SU-DHL-6 (cell line): ENCODE measurements at regions not wholly inside any gene's neighbourhood (a gene's known extent, or its start where the extent isn't known, plus 50 kb on each side); places are given as distances from the start of the nearest gene placed in this dataset.

Experiments
- EZH2phosphoT487 ChIP-seq: fragments of 200-600 bp; sonication (generic), shearing (Covaris generic); conservative IDR thresholded peaks from 2 replicates; pipeline ENCODE4 v1.6.1; 2018; ENCODE audit warnings: mild to moderate bottlenecking, antibody characterized with exemption, low read length, moderate library complexity, mixed read lengths
- TF ChIP-seq, protein P1 (sequence below): fragments of 200-600 bp; sonication (generic); IDR thresholded peaks from one replicate; pipeline ENCODE4 v1.5.1; 2017; ENCODE audit warnings: antibody characterized with exemption, mild to moderate bottlenecking, low read length, moderate library complexity; ENCODE audit not compliant: insufficient read depth, poor library complexity, severe bottlenecking

DNA sequence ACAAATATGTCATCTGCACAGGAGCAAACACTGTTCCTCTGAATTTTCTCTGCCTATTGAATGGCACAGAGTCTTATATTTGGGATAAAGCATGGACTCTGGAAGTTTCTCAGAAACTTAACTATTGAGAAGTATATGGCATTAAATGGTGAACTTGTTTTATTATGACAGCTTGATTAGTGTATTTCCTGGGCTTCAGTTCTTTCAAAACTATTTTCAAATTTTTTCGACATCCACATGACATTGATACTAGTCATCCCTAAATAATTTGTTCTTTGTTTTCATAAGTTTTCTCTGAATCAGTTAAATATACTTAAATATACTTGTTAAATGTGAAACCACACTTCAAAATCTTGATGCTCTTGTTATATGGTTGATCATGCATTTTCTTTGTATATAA, 144.0 kb upstream of the TSHZ2 start:
- TF ChIP-seq, protein P1, sequence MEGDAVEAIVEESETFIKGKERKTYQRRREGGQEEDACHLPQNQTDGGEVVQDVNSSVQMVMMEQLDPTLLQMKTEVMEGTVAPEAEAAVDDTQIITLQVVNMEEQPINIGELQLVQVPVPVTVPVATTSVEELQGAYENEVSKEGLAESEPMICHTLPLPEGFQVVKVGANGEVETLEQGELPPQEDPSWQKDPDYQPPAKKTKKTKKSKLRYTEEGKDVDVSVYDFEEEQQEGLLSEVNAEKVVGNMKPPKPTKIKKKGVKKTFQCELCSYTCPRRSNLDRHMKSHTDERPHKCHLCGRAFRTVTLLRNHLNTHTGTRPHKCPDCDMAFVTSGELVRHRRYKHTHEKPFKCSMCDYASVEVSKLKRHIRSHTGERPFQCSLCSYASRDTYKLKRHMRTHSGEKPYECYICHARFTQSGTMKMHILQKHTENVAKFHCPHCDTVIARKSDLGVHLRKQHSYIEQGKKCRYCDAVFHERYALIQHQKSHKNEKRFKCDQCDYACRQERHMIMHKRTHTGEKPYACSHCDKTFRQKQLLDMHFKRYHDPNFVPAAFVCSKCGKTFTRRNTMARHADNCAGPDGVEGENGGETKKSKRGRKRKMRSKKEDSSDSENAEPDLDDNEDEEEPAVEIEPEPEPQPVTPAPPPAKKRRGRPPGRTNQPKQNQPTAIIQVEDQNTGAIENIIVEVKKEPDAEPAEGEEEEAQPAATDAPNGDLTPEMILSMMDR, result no peak
- no peak for TF ChIP-seq EZH2phosphoT487
